Activated CD8-positive, alpha-beta T cell treated with anti-CD3 and anti-CD28 coated beads, Interleukin-2, amount 10 ng/mL, durations not matched to agents 7 days and 5 days (primary cell): ENCODE measurements at regions not wholly inside any gene's neighbourhood (a gene's known extent, or its start where the extent isn't known, plus 50 kb on each side); places are given as distances from the start of the nearest gene placed in this dataset.
"Not testable (repeated sequence)": the region's sequence is repeated elsewhere in the genome, so short reads cannot be mapped to it uniquely, and the experiment has no call there.

Experiments
- ATAC-seq: fragments of 150-1000 bp; cut with Tn5 transposase; one replicate; pipeline ENCODE4 v1.10.0; 2021; ENCODE audit warnings: moderate library complexity
- CTCF ChIA-PET: fragments of 350-600 bp; sonication (Branson Sonifier 250); formaldehyde crosslinking; loops from one replicate; lab custom pipeline; 2021; ENCODE audit warnings: antibody characterized with exemption; lab: Charles Lee
- POLR2A ChIA-PET: fragments of 350-600 bp; sonication (Branson Sonifier 250); formaldehyde crosslinking; loops from one replicate; lab custom pipeline; 2021; ENCODE audit warnings: antibody characterized with exemption; lab: Charles Lee
- DNase-seq: peaks from one replicate; pipeline ENCODE4 v3.0.0-alpha.2; 2020
- H3K27ac Mint-ChIP-seq: one replicate; pipeline ENCODE4 v1.8.0; 2021; ENCODE audit warnings: mild to moderate bottlenecking, mixed read lengths
- H3K27me3 Mint-ChIP-seq: one replicate; pipeline ENCODE4 v1.8.0; 2021; ENCODE audit warnings: low read depth, mixed read lengths
- H3K36me3 Mint-ChIP-seq: one replicate; pipeline ENCODE4 v1.8.0; 2021; ENCODE audit warnings: low read depth, mixed read lengths
- H3K4me1 Mint-ChIP-seq: one replicate; pipeline ENCODE4 v1.8.0; 2021; ENCODE audit warnings: low read depth, mixed read lengths
- H3K4me3 Mint-ChIP-seq: one replicate; pipeline ENCODE4 v1.8.0; 2021; ENCODE audit warnings: mild to moderate bottlenecking, mixed read lengths
- H3K9me3 Mint-ChIP-seq: one replicate; pipeline ENCODE4 v1.8.0; 2022; ENCODE audit warnings: mixed read lengths; ENCODE audit not compliant: insufficient read depth

GRCh38 chrX:40380655-40381488 is 199.9 kb upstream of the ATP6AP2 start:
- no peaks in the 10 kb centered on the region for H3K9me3 Mint-ChIP-seq
- H3K27me3 Mint-ChIP-seq = no peaks in the 10 kb centered on the region
- H3K4me3 Mint-ChIP-seq = no peak overlapping the region
- CTCF ChIA-PET = no interaction called here
- no peak overlapping the region for H3K27ac Mint-ChIP-seq
- no peaks in the 10 kb centered on the region for H3K36me3 Mint-ChIP-seq
- POLR2A ChIA-PET = no interaction called here
- H3K4me1 Mint-ChIP-seq = no peaks in the 10 kb centered on the region
- no peak for ATAC-seq
- DNase-seq = no peak

- no peak for DNase-seq
- H3K36me3 Mint-ChIP-seq = no peaks in the 10 kb centered on the region
- no peaks in the 10 kb centered on the region for H3K27me3 Mint-ChIP-seq
- H3K27ac Mint-ChIP-seq = no peak overlapping the region
- no peak for ATAC-seq
- ChIA-PET POLR2A (no interaction called here), CTCF (no interaction called here)
- H3K9me3 Mint-ChIP-seq = no peaks in the 10 kb centered on the region
- no peaks in the 10 kb centered on the region for H3K4me1 Mint-ChIP-seq
- no peak overlapping the region for H3K4me3 Mint-ChIP-seq
Measured at GRCh38 chrX:40377684-40378083, 203.1 kb upstream of the ATP6AP2 start.

- ATAC-seq (no peak), DNase-seq (no peak)
- CTCF ChIA-PET = no interaction called here
- Mint-ChIP-seq H3K36me3 (no peaks in the 10 kb centered on the region), H3K27me3 (no peaks in the 10 kb centered on the region), H3K4me1 (no peaks in the 10 kb centered on the region), H3K27ac (no peak overlapping the region), H3K4me3 (no peak overlapping the region), H3K9me3 (no peaks in the 10 kb centered on the region)
- POLR2A ChIA-PET = interaction anchor here (0.7 kb wide), 1 partner anchor 597 kb away, joined by 3 read pairs; no protein-coding TSS in a partner anchor
Measured at GRCh38 chrX:40374486-40374885, 206.3 kb upstream of the ATP6AP2 start.

- H3K4me1 Mint-ChIP-seq = no peaks in the 10 kb centered on the region
- ATAC-seq (no peak), DNase-seq (no peak)
- H3K4me3 Mint-ChIP-seq = no peak overlapping the region
- H3K36me3 Mint-ChIP-seq = no peaks in the 10 kb centered on the region
- no peak overlapping the region for H3K27ac Mint-ChIP-seq
- H3K9me3 Mint-ChIP-seq = no peaks in the 10 kb centered on the region
- CTCF ChIA-PET = no interaction called here
- POLR2A ChIA-PET = no interaction called here
- no peaks in the 10 kb centered on the region for H3K27me3 Mint-ChIP-seq
Measured at GRCh38 chrX:40373641-40374040, 207.1 kb upstream of the ATP6AP2 start.

GRCh38 chrX:40373025-40373424 is 207.7 kb upstream of the ATP6AP2 start:
- Mint-ChIP-seq H3K9me3 (no peaks in the 10 kb centered on the region), H3K27ac (no peak overlapping the region), H3K36me3 (no peaks in the 10 kb centered on the region), H3K4me3 (no peak overlapping the region), H3K27me3 (no peaks in the 10 kb centered on the region), H3K4me1 (no peaks in the 10 kb centered on the region)
- no peak for ATAC-seq
- DNase-seq = no peak
- CTCF ChIA-PET = no interaction called here
- POLR2A ChIA-PET = no interaction called here

- Mint-ChIP-seq H3K4me1 (no peaks in the 10 kb centered on the region), H3K36me3 (no peaks in the 10 kb centered on the region), H3K27ac (no peak overlapping the region), H3K9me3 (no peaks in the 10 kb centered on the region), H3K27me3 (no peaks in the 10 kb centered on the region), H3K4me3 (no peak overlapping the region)
- ATAC-seq = no peak
- POLR2A ChIA-PET = no interaction called here
- CTCF ChIA-PET = no interaction called here
- no peak for DNase-seq
Measured at GRCh38 chrX:40371376-40371775, 209.4 kb upstream of the ATP6AP2 start.

- no peaks in the 10 kb centered on the region for H3K36me3 Mint-ChIP-seq
- no peak overlapping the region for H3K27ac Mint-ChIP-seq
- H3K27me3 Mint-ChIP-seq = no peaks in the 10 kb centered on the region
- ATAC-seq (no peak), DNase-seq (no peak)
- H3K4me1 Mint-ChIP-seq = no peaks in the 10 kb centered on the region
- no peaks in the 10 kb centered on the region for H3K9me3 Mint-ChIP-seq
- H3K4me3 Mint-ChIP-seq = no peak overlapping the region
- ChIA-PET POLR2A (no interaction called here), CTCF (no interaction called here)
Measured at GRCh38 chrX:40368611-40369061, 212.1 kb upstream of the ATP6AP2 start.

- ChIA-PET CTCF (no interaction called here), POLR2A (interaction anchor here (0.5 kb wide), 1 partner anchor 1045 kb away, joined by 4 read pairs; no protein-coding TSS in a partner anchor)
- H3K9me3 Mint-ChIP-seq = no peaks in the 10 kb centered on the region
- ATAC-seq (no peak), DNase-seq (no peak)
- H3K27ac Mint-ChIP-seq = no peak overlapping the region
- H3K36me3 Mint-ChIP-seq = no peaks in the 10 kb centered on the region
- H3K27me3 Mint-ChIP-seq = no peaks in the 10 kb centered on the region
- H3K4me3 Mint-ChIP-seq = no peak overlapping the region
- no peaks in the 10 kb centered on the region for H3K4me1 Mint-ChIP-seq
Measured at GRCh38 chrX:40366661-40367060, 214.1 kb upstream of the ATP6AP2 start.

- H3K4me3 Mint-ChIP-seq, H3K36me3 Mint-ChIP-seq, H3K27me3 Mint-ChIP-seq, H3K4me1 Mint-ChIP-seq, POLR2A ChIA-PET, DNase-seq, H3K27ac Mint-ChIP-seq, H3K9me3 Mint-ChIP-seq, ATAC-seq, CTCF ChIA-PET: not testable (repeated sequence)
Measured at GRCh38 chrX:40362291-40362690, 218.5 kb upstream of the ATP6AP2 start.

GRCh38 chrX:40360557-40360956 is 220.2 kb upstream of the ATP6AP2 start:
- H3K4me1 Mint-ChIP-seq = no peaks in the 10 kb centered on the region
- DNase-seq (no peak), ATAC-seq (no peak)
- H3K27ac Mint-ChIP-seq = no peak overlapping the region
- H3K4me3 Mint-ChIP-seq = no peak overlapping the region
- POLR2A ChIA-PET = no interaction called here
- no peaks in the 10 kb centered on the region for H3K9me3 Mint-ChIP-seq
- no peaks in the 10 kb centered on the region for H3K36me3 Mint-ChIP-seq
- H3K27me3 Mint-ChIP-seq = no peaks in the 10 kb centered on the region
- CTCF ChIA-PET = no interaction called here

- no peaks in the 10 kb centered on the region for H3K4me1 Mint-ChIP-seq
- H3K27me3 Mint-ChIP-seq = no peaks in the 10 kb centered on the region
- DNase-seq (no peak), ATAC-seq (no peak)
- H3K4me3 Mint-ChIP-seq = no peak overlapping the region
- no peaks in the 10 kb centered on the region for H3K36me3 Mint-ChIP-seq
- CTCF ChIA-PET = no interaction called here
- no peak overlapping the region for H3K27ac Mint-ChIP-seq
- POLR2A ChIA-PET = no interaction called here
- H3K9me3 Mint-ChIP-seq = no peaks in the 10 kb centered on the region
Measured at GRCh38 chrX:40359593-40359992, 221.2 kb upstream of the ATP6AP2 start.

- H3K4me1 Mint-ChIP-seq = no peaks in the 10 kb centered on the region
Measured at GRCh38 chrX:40358994-40359393, 221.8 kb upstream of the ATP6AP2 start.

More at GRCh38 chrX:40358994-40359393, 221.8 kb upstream of the ATP6AP2 start:
- no peaks in the 10 kb centered on the region for H3K27me3 Mint-ChIP-seq
- H3K9me3 Mint-ChIP-seq = no peaks in the 10 kb centered on the region
- no peak for ATAC-seq
- CTCF ChIA-PET = no interaction called here
- H3K27ac Mint-ChIP-seq = no peak overlapping the region
- DNase-seq = no peak
- POLR2A ChIA-PET = no interaction called here
- no peaks in the 10 kb centered on the region for H3K36me3 Mint-ChIP-seq
- H3K4me3 Mint-ChIP-seq = no peak overlapping the region
